ENCODE measurements at regions not wholly inside any gene's neighbourhood (a gene's known extent, or its start where the extent isn't known, plus 50 kb on each side); places are given as distances from the start of the nearest gene placed in this dataset.

DNA sequence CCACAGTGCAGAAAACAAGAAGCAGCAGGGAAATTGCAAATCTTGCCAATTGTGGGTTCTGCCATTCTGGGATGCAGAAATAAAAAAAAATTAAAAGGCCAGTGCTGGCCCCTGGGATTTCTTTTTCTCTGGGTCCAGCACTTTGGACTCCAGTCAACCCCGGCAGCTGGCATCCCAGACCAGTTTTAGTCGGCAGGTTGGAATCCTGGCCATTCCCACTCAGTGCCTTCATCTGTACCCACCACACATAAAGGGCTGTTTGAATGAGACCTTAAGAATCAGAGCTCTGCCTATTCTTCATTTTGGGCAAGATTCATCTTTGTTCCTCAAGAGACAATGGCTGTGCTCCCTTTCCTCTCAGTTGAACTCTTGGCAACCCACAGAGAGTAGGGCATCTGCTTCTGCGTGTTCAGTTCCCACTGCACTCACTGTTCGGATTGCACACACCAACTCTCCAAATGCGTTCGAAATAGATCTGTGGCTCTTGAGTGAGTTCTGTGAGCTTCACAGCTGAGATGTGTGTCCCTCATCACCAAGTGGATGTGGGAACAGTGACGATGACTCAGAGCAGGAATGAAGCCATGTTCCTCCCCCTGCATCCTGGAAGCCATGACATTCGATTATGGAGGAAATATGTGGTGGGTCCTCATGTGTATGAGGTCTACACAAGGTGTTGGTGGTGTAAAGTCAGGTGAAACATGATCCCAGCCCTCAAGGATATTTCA is 63.0 kb upstream of the EGFR start:
- peak; percentile 58 for DNase-seq (ENCODE audit: low read depth)

DNA sequence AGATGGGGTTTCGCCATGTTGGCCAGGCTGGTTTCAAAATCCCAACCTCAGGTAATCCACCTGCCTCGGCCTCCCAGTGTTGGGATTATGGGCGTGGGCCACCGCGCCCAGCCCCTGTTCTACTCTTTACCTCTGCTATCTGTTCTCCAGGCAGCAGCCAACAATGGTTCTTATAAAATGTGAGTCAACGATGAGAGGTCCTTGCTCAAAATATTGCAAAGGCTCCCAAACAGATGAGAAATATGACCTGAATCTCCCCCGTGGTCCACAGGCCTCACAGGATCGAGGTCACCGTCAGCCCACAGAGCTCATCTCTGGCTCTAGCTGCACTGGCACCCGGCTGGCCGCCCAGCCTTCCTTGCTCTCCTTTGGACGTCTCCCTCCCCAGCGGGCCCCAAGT is 62.0 kb upstream of the EGFR start:
- DNase-seq (ENCODE audit: low read depth) = no peak

DNA sequence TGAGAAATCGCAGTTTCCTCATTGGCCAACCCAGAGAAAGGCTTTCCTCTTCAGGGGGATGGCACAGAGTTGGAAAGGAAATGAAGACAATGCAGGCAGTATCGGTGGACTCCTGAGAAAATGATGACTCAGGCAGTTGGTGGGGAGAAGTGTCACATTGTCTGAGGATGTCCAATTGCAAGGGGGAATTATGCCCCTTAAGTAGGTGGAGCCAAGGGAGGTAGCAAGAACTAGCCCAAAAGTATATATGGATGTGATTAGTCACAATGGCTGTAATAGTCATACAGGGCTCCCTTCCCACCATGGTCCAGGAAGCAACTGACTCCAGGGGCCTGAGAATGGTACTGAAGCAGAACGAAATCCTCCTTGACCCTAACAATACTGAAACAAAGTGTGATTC is 58.3 kb upstream of the EGFR start:
- peak; percentile 68 for DNase-seq (ENCODE audit: low read depth)

DNA sequence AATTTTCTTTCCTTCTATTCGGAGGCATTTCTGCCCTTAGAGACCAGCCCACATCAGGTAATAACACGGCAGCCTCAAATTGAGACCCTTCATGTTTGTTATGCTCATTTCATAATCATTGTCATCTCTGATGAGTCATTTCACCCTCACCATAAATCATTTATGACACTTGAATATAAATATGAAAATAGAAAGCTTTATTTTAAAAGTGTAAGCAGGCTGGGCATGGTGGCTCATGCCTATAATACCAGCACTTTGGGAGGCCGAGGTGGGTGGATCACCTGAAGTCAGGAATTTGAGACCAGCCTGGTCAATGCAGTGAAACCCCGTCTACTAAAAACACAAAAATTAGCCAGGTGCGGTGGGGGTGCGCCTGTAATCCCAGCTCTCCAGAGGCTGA is 57.4 kb upstream of the EGFR start:
- peak; percentile 19 for DNase-seq (ENCODE audit: low read depth)

DNA sequence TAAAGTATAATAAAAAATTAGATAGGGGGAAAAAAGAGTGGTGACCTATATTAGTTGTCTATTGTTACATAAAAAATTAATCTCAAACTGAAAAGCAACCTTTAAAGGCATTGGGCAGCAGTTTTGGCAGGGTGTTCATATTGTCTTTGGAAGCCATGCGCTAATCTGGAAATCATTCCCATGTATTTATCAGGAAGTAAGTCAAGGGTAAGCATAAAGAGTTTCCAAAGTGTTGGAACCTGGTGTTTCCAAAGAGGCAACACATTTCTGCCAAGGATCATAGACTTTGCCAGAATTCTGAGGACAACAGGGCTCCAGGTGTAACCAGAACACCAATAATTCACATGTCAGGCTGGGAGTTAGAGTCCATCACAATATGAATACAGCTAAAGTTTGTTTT is 55.7 kb upstream of the EGFR start:
- no peak for DNase-seq (ENCODE audit: low read depth)

DNA sequence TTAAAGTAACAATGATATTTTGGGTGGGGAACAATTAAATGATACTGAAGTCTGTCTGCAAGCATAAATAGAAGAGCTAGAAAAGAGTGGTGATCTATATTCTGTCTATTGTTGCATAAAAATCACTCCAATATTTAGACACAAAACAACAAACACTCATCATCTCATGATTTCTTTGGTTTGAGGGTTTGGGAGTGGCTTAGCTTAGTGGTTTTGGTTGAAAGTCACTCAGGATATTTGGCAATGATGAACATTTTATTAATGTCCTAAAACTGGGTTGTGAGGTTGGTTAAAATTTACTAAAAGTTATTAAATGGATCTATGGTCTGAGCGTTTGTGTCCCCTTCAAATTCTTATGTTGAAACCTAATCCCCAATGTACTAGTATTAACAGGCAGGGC is 54.7 kb upstream of the EGFR start:
- DNase-seq (ENCODE audit: low read depth) = peak; percentile 82

DNA sequence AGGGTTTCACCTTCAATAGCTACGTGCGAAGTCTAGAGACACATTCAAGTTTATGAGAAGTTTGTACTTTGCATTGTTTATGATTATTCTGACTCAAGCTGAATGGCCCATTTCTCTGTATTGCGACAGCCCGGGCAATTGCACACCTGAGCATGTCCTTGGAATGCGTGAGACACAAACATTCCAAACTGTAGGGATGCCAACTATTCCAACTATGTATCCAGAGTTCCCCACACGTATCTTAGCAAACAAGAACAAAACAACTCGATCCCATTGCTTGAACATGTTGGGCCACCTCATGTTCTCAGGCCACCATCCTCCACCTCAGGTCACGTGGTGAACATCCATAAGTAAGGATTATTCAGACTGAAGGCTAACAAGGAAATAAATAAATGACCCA is 51.4 kb upstream of the EGFR start:
- DNase-seq (ENCODE audit: low read depth) = peak; percentile 37

DNA sequence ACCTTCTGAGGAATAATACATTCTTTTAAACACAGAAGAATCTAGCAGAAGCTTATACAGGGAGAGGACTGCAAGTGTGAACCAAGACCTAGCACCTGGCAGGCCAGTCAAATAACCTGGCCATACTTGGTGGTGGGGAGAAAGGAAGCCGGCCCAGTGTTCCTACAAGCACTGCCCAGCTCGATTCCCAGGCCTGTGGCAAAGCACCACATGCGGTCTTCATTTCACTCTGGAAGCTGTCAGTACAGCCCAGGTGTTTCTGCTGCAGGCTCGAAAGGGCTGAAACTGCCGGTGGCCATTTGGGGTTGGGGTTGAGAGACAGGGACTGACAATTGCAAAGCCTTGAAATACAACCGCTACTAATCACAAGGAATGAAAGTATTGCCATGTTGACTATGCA is 50.8 kb upstream of the EGFR start:
- no peak for DNase-seq (ENCODE audit: low read depth)
